HepG2 (cell line): ENCODE measurements at regions not wholly inside any gene's neighbourhood (a gene's known extent, or its start where the extent isn't known, plus 50 kb on each side); places are given as distances from the start of the nearest gene placed in this dataset.

ENCODE experiments used
- ATAC-seq: fragments of 200-7000 bp; cut with Tn5 transposase; 3 replicates; pipeline ENCODE4 v1.9.1; 2020; ENCODE audit warnings: mild to moderate bottlenecking, moderate library complexity
- BruUV-seq: library from RNA; stranded (reverse); fragments of 400-500 nt; replicated peaks from 2 replicates; lab custom pipeline; 2021; lab: Mats Ljungman, UMichigan
- CTCF ChIA-PET: fragments of 300-600 bp; formaldehyde crosslinking; extraction: SDS; loops from one replicate; lab custom pipeline; 2021; ENCODE audit warnings: low total read pairs, inconsistent platforms, low intra/inter-chr PET ratio; lab: Yijun Ruan, JAX
- POLR2A ChIA-PET: fragments of 350-600 bp; sonication (Branson Sonifier 250); formaldehyde crosslinking; loops from one replicate; lab custom pipeline; 2020; ENCODE audit warnings: antibody characterized with exemption, inconsistent platforms; lab: Yijun Ruan, JAX
- DNase-seq: peaks from one replicate; pipeline ENCODE4 v3.0.0-alpha.2; 2015; ENCODE audit warnings: low spot score
- FAIRE-seq: peaks from 3 replicates; lab custom pipeline; 2011; peaks lifted over from hg19 to GRCh38; lab: Jason Lieb, UNC
- H2AFZ ChIP-seq: one replicate; pipeline ENCODE4 v1.6.1; 2011; ENCODE audit warnings: low read length, inconsistent platforms
- H3K27ac ChIP-seq: fragments of 300-600 bp; 3 replicates; pipeline ENCODE4 v1.8.0; 2011; ENCODE audit warnings: mixed run types, mild to moderate bottlenecking, mixed read lengths, low read length, inconsistent platforms; ENCODE audit not compliant: insufficient read depth; ENCODE audit errors: extremely low read length
- H3K27me3 ChIP-seq, 2 experiments: fragments of 200-600 bp in 1 of 2; 2 replicates in 1 of 2; 3 replicates in 1 of 2; pipeline versions ENCODE4 v1.6.0 to v1.8.0; 2011; ENCODE audit warnings: low read length in 2 of 2, mild to moderate bottlenecking in 2 of 2, moderate library complexity in 2 of 2, inconsistent platforms in 1 of 2; ENCODE audit not compliant: insufficient read depth in 2 of 2, control insufficient read depth in 1 of 2
- H3K36me3 ChIP-seq, 2 experiments: fragments of 200-600 bp in 1 of 2; replicated peaks in 1 of 2; 2 replicates in 1 of 2; 3 replicates in 1 of 2; pipeline versions ENCODE4 v1.5.1 to v1.8.0; 2011; ENCODE audit warnings: low read length in 2 of 2, inconsistent platforms in 1 of 2; ENCODE audit not compliant: insufficient read depth in 2 of 2, control insufficient read depth in 1 of 2
- H3K4me1 ChIP-seq: 2 replicates; pipeline ENCODE4 v1.5.1; 2012; ENCODE audit warnings: low read length, inconsistent platforms; ENCODE audit not compliant: insufficient read depth
- H3K4me2 ChIP-seq: 2 replicates; pipeline ENCODE4 v1.6.0; 2011; ENCODE audit warnings: low read depth, low read length, inconsistent platforms
- H3K4me3 ChIP-seq, 3 experiments: fragments of 200-600 bp in 1 of 3; sonication (generic), shearing (Covaris generic) in 1 of 3; replicated peaks in 1 of 3; 2 replicates each; pipeline ENCODE4 v1.5.1; 2011 to 2016; ENCODE audit warnings: low read length in 3 of 3, inconsistent platforms in 2 of 3, low read depth in 2 of 3, mild to moderate bottlenecking in 2 of 3, control low read depth in 1 of 3, mixed read lengths in 1 of 3; ENCODE audit not compliant: insufficient read depth in 1 of 3
- H3K79me2 ChIP-seq: one replicate; pipeline ENCODE4 v1.6.1; 2011; ENCODE audit warnings: low read length, inconsistent platforms; ENCODE audit not compliant: insufficient read depth
- H3K9ac ChIP-seq: 2 replicates; pipeline ENCODE4 v1.6.0; 2011; ENCODE audit warnings: mild to moderate bottlenecking, low read depth, low read length, inconsistent platforms; ENCODE audit not compliant: insufficient read depth
- H3K9me3 ChIP-seq: 2 replicates; pipeline ENCODE4 v1.5.1; 2012; ENCODE audit warnings: mild to moderate bottlenecking, low read length
- H4K20me1 ChIP-seq: 2 replicates; pipeline ENCODE4 v1.6.0; 2011; ENCODE audit warnings: inconsistent platforms, mild to moderate bottlenecking, low read length, moderate library complexity; ENCODE audit not compliant: insufficient read depth
- ATF7 ChIP-seq, 2 experiments: fragments of 450-650 bp in 1 of 2; sonication (generic) in 1 of 2; formaldehyde crosslinking in 1 of 2; IDR thresholded peaks; 2 replicates each; pipeline versions ENCODE4 v1.4.0 to v1.6.1; 2016 to 2020; ENCODE audit warnings: antibody characterized with exemption in 1 of 2, mild to moderate bottlenecking in 1 of 2, missing genetic modification reagents in 1 of 2
- FOSL2 ChIP-seq: sonication (generic); formaldehyde crosslinking; IDR thresholded peaks from 2 replicates; pipeline ENCODE4 v1.4.0; 2020; ENCODE audit warnings: missing genetic modification reagents
- GABPB1 ChIP-seq: IDR thresholded peaks from 2 replicates; pipeline ENCODE4 v1.6.1; 2016; ENCODE audit warnings: mild to moderate bottlenecking, missing genetic modification reagents, moderate library complexity, missing compliant biosample characterization
- GATAD2A ChIP-seq: IDR thresholded peaks from 2 replicates; pipeline ENCODE4 v1.6.1; 2016
- GMEB1 ChIP-seq: sonication (generic); formaldehyde crosslinking; IDR thresholded peaks from 2 replicates; pipeline ENCODE4 v1.5.1; 2020; ENCODE audit warnings: missing genetic modification reagents, mild to moderate bottlenecking, borderline replicate concordance
- PHF5A ChIP-seq: IDR thresholded peaks from one replicate; pipeline ENCODE4 v1.6.1; 2018; ENCODE audit warnings: low read depth, missing genetic modification reagents; ENCODE audit not compliant: unreplicated experiment
- PRPF4 ChIP-seq: fragments of 200-400 bp; formaldehyde crosslinking; IDR thresholded peaks from 2 replicates; pipeline ENCODE4 v1.6.1; 2016; ENCODE audit warnings: low read length, low read depth; ENCODE audit not compliant: poor library complexity, severe bottlenecking
- RNF2 ChIP-seq: fragments of 450-650 bp; conservative IDR thresholded peaks from 2 replicates; pipeline ENCODE4 v1.6.1; 2016; ENCODE audit warnings: low read depth
- SKIL ChIP-seq: sonication (generic); formaldehyde crosslinking; IDR thresholded peaks from 2 replicates; pipeline ENCODE4 v1.8.0; 2022; ENCODE audit warnings: missing genetic modification reagents, mild to moderate bottlenecking, moderate library complexity, borderline replicate concordance
- SRSF9 ChIP-seq: fragments of 200-400 bp; formaldehyde crosslinking; IDR thresholded peaks from 2 replicates; pipeline ENCODE4 v1.6.1; 2018; ENCODE audit warnings: borderline replicate concordance, mild to moderate bottlenecking, low read depth, low read length; ENCODE audit not compliant: insufficient read depth, poor library complexity, severe bottlenecking
- U2AF2 ChIP-seq: fragments of 200-400 bp; formaldehyde crosslinking; IDR thresholded peaks from 2 replicates; pipeline ENCODE4 v1.6.1; 2017; ENCODE audit warnings: low read depth, mild to moderate bottlenecking, low read length
- ZFP37 ChIP-seq: sonication (generic); formaldehyde crosslinking; IDR thresholded peaks from 2 replicates; pipeline ENCODE4 v1.4.0; 2020; ENCODE audit warnings: missing genetic modification reagents, borderline replicate concordance
- ZNF143 ChIP-seq: sonication (generic); formaldehyde crosslinking; IDR thresholded peaks from 2 replicates; pipeline ENCODE4 v1.4.0; 2020; ENCODE audit warnings: missing genetic modification reagents
- ZNF33A ChIP-seq: sonication (generic); formaldehyde crosslinking; IDR thresholded peaks from 2 replicates; pipeline ENCODE4 v1.5.1; 2020; ENCODE audit warnings: missing genetic modification reagents, mild to moderate bottlenecking, moderate library complexity, borderline replicate concordance
- ZNF709 ChIP-seq: sonication (generic); formaldehyde crosslinking; IDR thresholded peaks from 2 replicates; pipeline ENCODE4 v1.5.0; 2020; ENCODE audit warnings: mild to moderate bottlenecking, missing genetic modification reagents
- ZSCAN5A ChIP-seq: sonication (generic); formaldehyde crosslinking; IDR thresholded peaks from 2 replicates; pipeline ENCODE4 v1.8.0; 2022; ENCODE audit warnings: mild to moderate bottlenecking, missing genetic modification reagents, borderline replicate concordance
- in situ Hi-C: cut with HindIII; loops from 2 replicates; pipeline ENCODE4 v1.10.0; 2017; ENCODE audit warnings: low pct_unique_long_range_greater_than_20kb; ENCODE audit not compliant: extremely low pct_ligation_motif_present
- intact Hi-C: fragments of 100-400 bp; cut with micrococcal nuclease; formaldehyde crosslinking; loops from one replicate; pipeline ENCODE4 v1.10.0; 2022; ENCODE audit not compliant: unreplicated experiment

- no peak for TF ChIP-seq PHF5A (CRISPR knock-in tag)
- TF ChIP-seq ZNF143 (CRISPR knock-in tag): no peak
- no peak for TF ChIP-seq GATAD2A (CRISPR knock-in tag)
- no peak for TF ChIP-seq ZNF33A (CRISPR knock-in tag)
These were observed 822.9 kb upstream of the PRR20A start (continued) for GRCh38 chr13:56317841-56318240.

GRCh38 chr13:56332671-56333070, 808.0 kb upstream of the PRR20A start:
- in situ Hi-C loops: no loop called here

More at GRCh38 chr13:56332671-56333070, 808.0 kb upstream of the PRR20A start:
- no peaks in the 10 kb centered on the region for H3K79me2 ChIP-seq
- peaks cover 54% of the 10 kb centered on the region for H3K9me3 ChIP-seq
- no peak for ATAC-seq
- DNase-seq: no peak
- H3K4me2 ChIP-seq: no peak overlapping the region
- no peak for FAIRE-seq
- H3K9ac ChIP-seq: no peak overlapping the region
- no TSS peak for BruUV-seq
- intact Hi-C loops: no loop called here
- no peak for TF ChIP-seq U2AF2
- peak; percentile 24 for TF ChIP-seq SRSF9
- TF ChIP-seq GMEB1 (CRISPR knock-in tag): no peak
- TF ChIP-seq SKIL: no peak
- no peak for TF ChIP-seq RNF2
- TF ChIP-seq PRPF4: no peak
- TF ChIP-seq FOSL2 (CRISPR knock-in tag): no peak
- TF ChIP-seq ZNF709 (CRISPR knock-in tag): no peak
- TF ChIP-seq ZSCAN5A (CRISPR knock-in tag): no peak
- peak; percentile 37; the same call in 1 of the 2 replicates for TF ChIP-seq ATF7 (IDR thresholded peaks at IDR 0.05)
- no peak for TF ChIP-seq ATF7 (CRISPR knock-in tag; IDR thresholded peaks at IDR 0.05)
- no peak for TF ChIP-seq ZFP37 (CRISPR knock-in tag)
- TF ChIP-seq GABPB1 (CRISPR knock-in tag): no peak
- no peaks in the 10 kb centered on the region for H4K20me1 ChIP-seq
- H3K27ac ChIP-seq: no peak overlapping the region
- CTCF ChIA-PET: no interaction called here
- no peak overlapping the region for H3K4me3 ChIP-seq
- no peaks in the 10 kb centered on the region for H3K36me3 ChIP-seq
- H3K27me3 ChIP-seq: no peaks in the 10 kb centered on the region
- H2AFZ ChIP-seq: no peak overlapping the region
- no peaks in the 10 kb centered on the region for H3K4me1 ChIP-seq
- POLR2A ChIA-PET: no interaction called here
